HG02571 (cell line): ENCODE measurements at regions not wholly inside any gene's neighbourhood (a gene's known extent, or its start where the extent isn't known, plus 50 kb on each side); places are given as distances from the start of the nearest gene placed in this dataset.
"Not testable (repeated sequence)": the region's sequence is repeated elsewhere in the genome, so short reads cannot be mapped to it uniquely, and the experiment has no call there.

Source experiments
- ATAC-seq: cut with Tn5 transposase; IDR thresholded peaks from one replicate; pipeline ENCODE4 v1.9.1; 2021; ENCODE audit warnings: mild to moderate bottlenecking, moderate library complexity; ENCODE audit not compliant: unreplicated experiment

GRCh38 chr17:20681746-20682722 is 102.5 kb downstream of the CDRT15L2 start:
- ATAC-seq: not testable (repeated sequence)

- ATAC-seq: not testable (repeated sequence)
Measured at GRCh38 chr17:20683651-20684229, 104.2 kb downstream of the CDRT15L2 start.

- not testable (repeated sequence) for ATAC-seq
Measured at GRCh38 chr17:20684975-20685374, 105.5 kb downstream of the CDRT15L2 start.

GRCh38 chr17:20687584-20687983 is 108.1 kb downstream of the CDRT15L2 start:
- ATAC-seq: not testable (repeated sequence)

- not testable (repeated sequence) for ATAC-seq
Measured at GRCh38 chr17:20689170-20689749, 109.7 kb downstream of the CDRT15L2 start.

DNA sequence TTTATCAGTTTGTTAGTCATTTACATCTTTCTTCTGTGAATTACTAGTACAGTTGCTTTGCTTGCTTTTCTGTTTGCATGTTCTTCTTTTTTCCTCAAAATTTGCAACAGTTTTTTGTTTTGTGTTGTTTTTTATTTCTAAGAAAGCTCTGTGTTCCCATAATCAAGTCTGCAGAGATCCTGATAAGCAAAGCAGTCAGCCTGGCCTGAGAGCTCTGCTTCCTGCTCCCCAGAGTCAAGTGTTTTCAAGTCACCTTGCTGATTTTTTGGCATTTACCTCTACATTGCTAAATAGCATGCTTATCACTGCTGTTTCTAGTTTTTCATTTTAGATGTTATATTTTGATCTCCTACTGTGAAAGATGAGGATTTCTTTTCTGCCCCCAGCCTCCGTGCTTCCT is 113.2 kb downstream of the CDRT15L2 start:
- ATAC-seq: not testable (repeated sequence)

GRCh38 chr17:20695871-20696270 is 116.3 kb downstream of the CDRT15L2 start:
- ATAC-seq: not testable (repeated sequence)

DNA sequence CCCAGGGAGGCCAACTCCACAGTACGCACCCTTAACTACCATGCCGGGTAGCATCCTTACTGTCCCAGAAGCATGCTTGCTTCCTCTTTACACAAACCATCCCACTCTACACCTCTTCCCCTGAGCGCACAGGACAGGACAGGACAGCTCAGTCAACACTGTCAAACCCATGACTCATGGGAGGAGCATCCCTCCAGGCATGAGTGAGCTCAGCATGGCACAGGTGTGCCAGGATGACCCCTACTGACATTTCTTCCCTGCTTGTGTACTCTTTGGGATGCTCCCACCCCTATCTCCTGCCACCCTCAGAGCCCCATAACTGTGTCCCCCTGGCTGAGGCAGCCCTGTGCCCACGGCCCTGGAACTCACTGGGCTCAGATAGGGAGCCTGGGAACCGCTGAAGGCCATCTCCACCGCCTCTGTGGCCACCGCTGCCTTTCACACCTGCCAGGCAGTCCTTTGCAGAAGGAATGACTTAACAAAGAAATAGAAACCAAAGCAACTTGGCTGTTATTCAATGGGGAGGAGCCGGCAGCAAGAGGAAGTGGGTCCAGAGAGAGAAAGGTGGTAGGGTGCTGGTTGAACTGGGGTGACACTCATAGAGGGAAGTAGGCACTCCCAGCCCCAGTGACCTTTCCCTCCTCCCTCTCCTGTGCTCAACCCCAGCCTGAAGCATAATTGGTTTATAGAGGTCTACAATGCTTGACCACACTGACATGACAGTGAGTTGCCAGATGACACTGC is 119.1 kb downstream of the CDRT15L2 start:
- peak; percentile 97 for ATAC-seq

DNA sequence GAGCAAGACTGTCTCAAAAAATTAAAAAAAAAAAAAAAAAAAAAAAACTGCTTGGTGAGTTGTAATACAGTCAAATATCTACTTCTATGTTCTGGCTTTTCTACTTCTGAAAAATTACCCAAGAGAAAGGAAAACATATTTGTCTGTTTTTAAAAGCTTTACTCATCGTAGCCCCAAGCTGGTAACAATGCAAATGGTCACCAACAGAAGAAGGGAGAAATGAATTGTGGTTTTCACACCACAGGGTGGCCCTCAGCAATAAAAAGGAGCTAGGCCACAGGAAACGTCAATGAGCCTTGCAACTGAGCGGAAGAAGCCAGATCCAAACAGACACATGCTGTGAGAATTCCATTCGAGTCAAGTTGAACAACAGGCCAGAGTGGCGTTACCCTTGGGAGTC is 121.0 kb downstream of the CDRT15L2 start:
- ATAC-seq: not testable (repeated sequence)

DNA sequence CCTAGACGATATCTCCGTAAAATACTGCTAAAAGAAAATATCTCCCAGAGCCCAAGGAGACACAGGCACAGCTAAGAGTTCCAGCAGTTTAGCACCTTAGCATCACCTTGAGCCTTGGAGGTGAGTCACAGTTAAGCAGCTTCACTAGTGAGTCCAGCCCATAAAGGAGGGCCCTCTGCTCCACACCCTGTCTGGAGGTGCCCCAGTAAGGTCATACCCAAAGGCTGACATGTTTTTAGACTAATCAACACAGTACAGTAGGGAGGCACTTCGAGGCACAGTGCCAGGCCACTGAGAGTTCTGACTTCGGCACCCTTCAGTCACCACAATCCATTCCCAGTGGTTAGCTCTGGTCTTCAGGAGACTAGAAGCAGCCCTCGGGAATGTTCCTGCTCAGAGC is 121.8 kb downstream of the CDRT15L2 start:
- not testable (repeated sequence) for ATAC-seq

GRCh38 chr17:20702692-20703091 is 123.2 kb downstream of the CDRT15L2 start:
- no peak for ATAC-seq

- no peak for ATAC-seq
Measured at GRCh38 chr17:20703781-20704180, 124.3 kb downstream of the CDRT15L2 start.

DNA sequence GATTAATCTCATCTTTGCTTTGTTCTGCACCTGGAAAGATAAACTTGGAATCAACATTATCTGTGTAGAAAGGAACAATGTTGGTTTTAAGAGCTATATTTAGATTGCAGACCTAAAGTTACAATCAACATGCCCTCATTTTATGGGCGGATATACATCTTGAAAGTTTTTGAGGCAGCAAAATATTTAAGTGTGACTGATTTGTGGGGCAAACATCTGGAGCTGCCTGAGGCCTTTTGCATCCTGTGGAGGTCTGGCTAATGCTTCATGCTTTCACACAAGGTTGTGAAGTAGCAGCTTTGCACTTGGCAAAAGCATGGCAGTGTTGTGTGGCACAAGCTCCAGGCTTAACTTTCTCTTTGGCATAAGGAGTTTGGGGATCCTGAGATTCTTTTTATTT is 125.7 kb downstream of the CDRT15L2 start:
- ATAC-seq: not testable (repeated sequence)

DNA sequence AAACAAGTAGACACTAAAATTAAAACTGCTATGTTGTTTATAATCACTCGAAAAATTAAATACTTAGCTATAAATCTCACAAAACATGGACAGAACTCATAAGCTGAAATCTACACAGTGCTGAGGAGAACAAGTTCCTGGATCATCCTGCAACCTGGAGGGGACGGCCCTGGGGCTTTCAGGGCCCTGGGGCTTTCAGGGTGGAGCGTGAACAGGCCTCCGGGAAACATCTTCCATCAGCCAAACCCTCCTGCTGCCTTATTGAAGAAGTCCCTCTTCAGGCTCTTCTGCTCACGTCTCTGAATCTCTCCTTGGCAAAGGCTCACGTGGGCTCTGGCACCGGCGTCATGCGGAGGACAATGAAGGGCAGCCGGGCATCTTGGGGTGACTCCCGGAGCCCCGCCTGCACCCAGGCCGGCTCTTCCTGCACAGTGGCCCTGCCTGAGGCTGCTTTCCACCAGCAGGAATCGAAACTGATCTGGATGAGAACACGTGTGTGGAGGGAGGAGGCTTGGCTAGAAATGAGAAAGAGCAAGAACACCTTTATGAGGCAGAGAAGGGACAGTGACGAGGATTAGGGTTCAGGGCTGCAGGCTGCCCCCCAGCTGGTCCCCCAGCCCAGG is 127.3 kb downstream of the CDRT15L2 start:
- ATAC-seq: no peak

- not testable (repeated sequence) for ATAC-seq
Measured at GRCh38 chr17:20708821-20709220, 129.3 kb downstream of the CDRT15L2 start.

DNA sequence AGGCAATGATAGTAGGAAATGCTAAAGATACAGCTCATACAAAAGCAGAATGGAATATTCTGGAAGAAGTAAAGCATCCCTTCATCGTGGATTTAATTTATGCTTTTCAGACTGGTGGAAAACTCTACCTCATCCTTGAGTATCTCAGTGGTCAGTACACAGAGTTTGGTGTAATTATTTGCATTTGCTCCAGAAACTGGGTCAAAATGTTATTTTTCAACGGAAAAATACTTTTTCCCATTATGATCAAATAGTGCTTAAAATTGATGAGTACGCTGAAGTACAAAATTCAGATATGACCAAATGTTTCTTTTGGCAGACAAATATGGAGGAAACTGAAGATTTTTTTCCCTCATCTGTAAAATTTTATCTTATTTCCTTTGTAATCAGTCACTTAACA is 137.0 kb downstream of the CDRT15L2 start:
- ATAC-seq: not testable (repeated sequence)

DNA sequence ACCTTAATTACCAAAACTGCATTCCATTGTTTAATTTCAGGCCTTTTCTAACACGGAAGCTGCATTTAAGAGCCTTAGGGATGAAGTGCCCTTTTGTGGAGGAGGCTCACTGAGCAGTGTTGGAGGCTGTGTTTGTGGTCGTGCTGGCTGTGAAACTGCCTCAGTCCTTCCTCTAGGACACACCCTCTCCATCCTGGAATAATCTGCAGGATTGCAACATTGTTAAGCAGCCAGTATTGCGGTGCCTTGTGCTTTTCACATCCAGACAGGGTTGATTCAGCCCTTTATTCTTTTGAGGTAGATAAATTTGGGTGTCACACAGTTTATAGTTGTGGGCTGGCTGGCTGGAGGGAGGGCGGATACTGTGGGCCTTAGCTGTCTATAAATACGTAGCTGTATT is 141.6 kb downstream of the CDRT15L2 start:
- ATAC-seq: no peak

GRCh38 chr17:20724391-20724790 is 144.9 kb downstream of the CDRT15L2 start:
- not testable (repeated sequence) for ATAC-seq

DNA sequence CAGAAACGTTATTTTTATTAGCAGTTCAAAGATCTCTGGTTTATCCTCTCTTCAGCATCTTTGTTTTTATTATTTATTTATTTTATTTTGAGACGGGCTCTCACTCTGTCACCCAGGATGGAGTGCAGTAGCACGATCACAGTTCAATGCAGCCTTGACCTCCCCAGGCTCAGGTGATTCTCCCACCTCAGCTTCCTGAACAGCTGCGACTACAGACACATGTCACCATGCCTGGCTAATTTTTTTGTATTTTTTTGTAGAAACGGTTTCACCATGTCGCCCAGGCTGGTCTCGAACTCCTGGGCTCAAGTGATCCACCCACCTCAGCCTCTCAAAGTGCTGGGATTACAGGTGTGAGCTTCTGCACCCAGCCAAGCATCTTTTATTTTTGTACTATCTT is 147.7 kb downstream of the CDRT15L2 start:
- ATAC-seq: not testable (repeated sequence)

DNA sequence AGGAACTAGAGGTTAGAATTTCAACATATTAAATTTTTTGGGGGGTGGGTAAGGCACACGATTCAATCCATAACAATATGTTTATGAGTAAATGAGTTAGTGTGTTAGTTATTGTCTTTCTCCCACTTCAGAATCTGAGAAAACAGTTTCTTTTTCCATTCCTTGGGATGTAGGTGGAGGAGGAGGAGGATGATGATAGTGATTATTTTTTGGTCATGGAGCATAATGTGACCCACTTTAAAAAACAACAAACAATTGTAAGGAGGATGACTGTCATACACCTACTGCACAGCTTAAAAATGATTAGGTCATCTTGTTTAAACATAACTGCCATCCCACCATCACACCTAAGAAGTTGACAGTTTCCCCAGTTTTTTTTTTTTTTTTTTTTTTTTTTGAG is 148.7 kb downstream of the CDRT15L2 start:
- ATAC-seq: no peak
